KMS-11 (cell line): ENCODE measurements at regions not wholly inside any gene's neighbourhood (a gene's known extent, or its start where the extent isn't known, plus 50 kb on each side); places are given as distances from the start of the nearest gene placed in this dataset.
A peak's percentile ranks its signal among the peaks of the same experiment; 100 is the strongest.

Experiments
- H2AFZ ChIP-seq: fragments of 200-600 bp; sonication (generic); 2 replicates; pipeline ENCODE4 v1.6.1; 2016; ENCODE audit warnings: antibody characterized with exemption, mixed run types, low read depth
- H3K27ac ChIP-seq: fragments of 200-600 bp; sonication (generic); 2 replicates; pipeline ENCODE4 v1.6.1; 2016; ENCODE audit warnings: mild to moderate bottlenecking, mixed run types
- H3K27me3 ChIP-seq: fragments of 200-600 bp; sonication (generic); 2 replicates; pipeline ENCODE4 v1.6.1; 2017; ENCODE audit warnings: mild to moderate bottlenecking, low read depth, mixed run types, moderate library complexity; ENCODE audit not compliant: insufficient read depth
- H3K36me3 ChIP-seq: fragments of 200-600 bp; sonication (generic); 2 replicates; pipeline ENCODE4 v1.6.1; 2017; ENCODE audit warnings: mild to moderate bottlenecking, mixed run types; ENCODE audit not compliant: insufficient read depth
- H3K4me1 ChIP-seq: fragments of 200-600 bp; sonication (generic); 2 replicates; pipeline ENCODE4 v1.6.1; 2016; ENCODE audit warnings: mild to moderate bottlenecking, low read depth, mixed run types; ENCODE audit not compliant: poor library complexity, severe bottlenecking
- H3K4me2 ChIP-seq: fragments of 200-600 bp; sonication (generic); 2 replicates; pipeline ENCODE4 v1.7.0; 2016; ENCODE audit warnings: mild to moderate bottlenecking, mixed run types
- H3K4me3 ChIP-seq: fragments of 200-600 bp; sonication (generic); IDR thresholded peaks from 2 replicates; pipeline ENCODE4 v1.6.1; 2017; ENCODE audit warnings: low read depth, low read length, mixed read lengths; ENCODE audit not compliant: insufficient read depth
- H3K79me2 ChIP-seq: fragments of 200-600 bp; sonication (generic); 2 replicates; pipeline ENCODE4 v1.6.1; 2016; ENCODE audit warnings: low read depth, mixed run types; ENCODE audit not compliant: insufficient read depth
- H3K9ac ChIP-seq: fragments of 200-600 bp; sonication (generic); 2 replicates; pipeline ENCODE4 v1.6.1; 2016; ENCODE audit warnings: mild to moderate bottlenecking, mixed run types
- H4K20me1 ChIP-seq: fragments of 200-600 bp; sonication (generic); 2 replicates; pipeline ENCODE4 v1.6.1; 2016; ENCODE audit warnings: mild to moderate bottlenecking, mixed run types; ENCODE audit not compliant: insufficient read depth
- CTCF ChIP-seq: fragments of 200-600 bp; sonication (generic); conservative IDR thresholded peaks from 2 replicates; pipeline ENCODE4 v1.6.1; 2017; ENCODE audit warnings: low read depth, mild to moderate bottlenecking, antibody characterized with exemption, low read length, moderate library complexity, mixed read lengths

- no peak overlapping the region for H3K4me3 ChIP-seq
- H3K4me1 ChIP-seq = no peaks in the 10 kb centered on the region
- no peaks in the 10 kb centered on the region for H3K27me3 ChIP-seq
- no peak overlapping the region for H3K4me2 ChIP-seq
- H2AFZ ChIP-seq = no peak overlapping the region
- no peaks in the 10 kb centered on the region for H4K20me1 ChIP-seq
- no peak overlapping the region for H3K9ac ChIP-seq
- TF ChIP-seq CTCF = peak; percentile 82
- no peaks in the 10 kb centered on the region for H3K36me3 ChIP-seq
- H3K79me2 ChIP-seq = no peaks in the 10 kb centered on the region
- no peak overlapping the region for H3K27ac ChIP-seq
These were observed 146.5 kb upstream of the RAG2 start for GRCh38 chr11:36744375-36745168.

GRCh38 chr11:36743039-36743438 lies 145.0 kb upstream of the RAG2 start:
- Histone ChIP-seq H2AFZ (no peak overlapping the region), H3K27ac (no peak overlapping the region), H3K4me3 (no peak overlapping the region), H3K4me2 (no peak overlapping the region), H3K79me2 (no peaks in the 10 kb centered on the region), H3K4me1 (no peaks in the 10 kb centered on the region), H4K20me1 (no peaks in the 10 kb centered on the region), H3K9ac (no peak overlapping the region), H3K27me3 (no peaks in the 10 kb centered on the region), H3K36me3 (no peaks in the 10 kb centered on the region)
- TF ChIP-seq CTCF = no peak

- H3K27me3 ChIP-seq = no peaks in the 10 kb centered on the region
- no peak overlapping the region for H3K27ac ChIP-seq
- H3K4me2 ChIP-seq = no peak overlapping the region
- no peaks in the 10 kb centered on the region for H3K4me1 ChIP-seq
- H4K20me1 ChIP-seq = no peaks in the 10 kb centered on the region
- no peak overlapping the region for H3K9ac ChIP-seq
- H3K36me3 ChIP-seq = no peaks in the 10 kb centered on the region
- no peak for TF ChIP-seq CTCF
- H3K79me2 ChIP-seq = no peaks in the 10 kb centered on the region
- no peak overlapping the region for H2AFZ ChIP-seq
- H3K4me3 ChIP-seq = no peak overlapping the region
These were observed 143.5 kb upstream of the RAG2 start for GRCh38 chr11:36741515-36741914.

- H3K4me1 ChIP-seq = no peaks in the 10 kb centered on the region
- no peak overlapping the region for H2AFZ ChIP-seq
- no peak overlapping the region for H3K9ac ChIP-seq
- H3K79me2 ChIP-seq = no peaks in the 10 kb centered on the region
- no peaks in the 10 kb centered on the region for H4K20me1 ChIP-seq
- H3K4me3 ChIP-seq = no peak overlapping the region
- no peak overlapping the region for H3K27ac ChIP-seq
- no peaks in the 10 kb centered on the region for H3K36me3 ChIP-seq
- TF ChIP-seq CTCF = no peak
- no peaks in the 10 kb centered on the region for H3K27me3 ChIP-seq
- no peak overlapping the region for H3K4me2 ChIP-seq
These were observed 140.3 kb upstream of the RAG2 start for GRCh38 chr11:36738292-36738861.
